HG03521 (cell line): ENCODE measurements at regions not wholly inside any gene's neighbourhood (a gene's known extent, or its start where the extent isn't known, plus 50 kb on each side); places are given as distances from the start of the nearest gene placed in this dataset.
"Not testable (repeated sequence)": the region's sequence is repeated elsewhere in the genome, so short reads cannot be mapped to it uniquely, and the experiment has no call there.

Experiments used
- ATAC-seq: cut with Tn5 transposase; IDR thresholded peaks from one replicate; pipeline ENCODE4 v1.9.1; 2021; ENCODE audit warnings: mild to moderate bottlenecking, moderate library complexity; ENCODE audit not compliant: unreplicated experiment

DNA sequence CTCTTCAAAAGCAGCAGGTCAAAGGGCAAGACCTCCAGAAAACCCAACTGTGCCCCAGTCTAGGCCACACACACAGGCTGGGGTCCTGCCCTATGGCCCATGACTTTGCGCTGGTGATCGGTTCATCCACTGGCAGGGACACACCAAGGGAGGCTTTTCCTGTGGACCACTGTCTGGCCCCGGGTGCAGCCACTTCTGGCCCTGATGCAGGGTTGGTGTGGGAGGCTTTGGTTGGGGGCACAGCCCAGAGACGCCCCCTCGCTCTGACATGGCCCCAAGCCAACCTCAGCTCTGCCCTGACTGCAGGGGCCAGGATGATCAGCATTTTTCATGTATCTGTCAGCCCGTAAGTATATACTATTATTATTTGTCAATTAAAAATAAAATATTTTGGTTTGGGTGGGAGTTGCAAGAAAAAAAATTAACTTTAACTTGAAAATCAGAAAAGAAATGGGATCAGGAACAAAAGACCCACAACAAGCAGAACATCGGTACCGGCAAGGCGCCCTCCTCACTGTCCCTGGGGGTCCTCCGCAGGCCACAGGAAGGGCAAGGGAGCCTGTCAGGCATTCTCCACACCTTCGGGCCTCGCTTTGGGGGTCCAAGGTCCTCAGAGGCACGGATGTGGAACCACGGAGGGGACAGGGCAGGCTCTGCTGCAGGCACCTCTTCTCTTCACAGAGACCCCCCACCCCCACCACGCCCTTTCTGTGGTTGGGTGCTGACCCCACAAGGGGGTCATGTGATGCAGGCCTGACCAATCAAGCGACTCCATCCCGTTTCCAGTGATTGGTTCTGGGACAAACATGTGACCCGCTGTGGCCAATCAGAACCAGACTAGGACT is 181.5 kb upstream of the SFSWAP start:
- no peak for ATAC-seq

DNA sequence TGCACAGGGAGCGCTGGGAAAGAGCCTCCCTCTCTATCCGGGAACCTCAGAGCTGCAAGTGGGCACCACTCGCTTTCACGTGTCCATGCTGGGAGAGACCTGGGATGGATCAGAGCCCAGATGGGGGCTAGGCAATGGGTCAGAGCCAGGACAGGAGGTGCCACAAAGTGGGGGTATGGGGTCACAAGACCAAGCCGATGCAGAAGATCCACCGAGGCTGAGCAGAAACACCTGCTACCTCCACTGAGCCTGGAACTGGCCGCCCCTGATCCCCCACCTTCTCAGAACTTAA is 180.9 kb upstream of the SFSWAP start:
- no peak for ATAC-seq

DNA sequence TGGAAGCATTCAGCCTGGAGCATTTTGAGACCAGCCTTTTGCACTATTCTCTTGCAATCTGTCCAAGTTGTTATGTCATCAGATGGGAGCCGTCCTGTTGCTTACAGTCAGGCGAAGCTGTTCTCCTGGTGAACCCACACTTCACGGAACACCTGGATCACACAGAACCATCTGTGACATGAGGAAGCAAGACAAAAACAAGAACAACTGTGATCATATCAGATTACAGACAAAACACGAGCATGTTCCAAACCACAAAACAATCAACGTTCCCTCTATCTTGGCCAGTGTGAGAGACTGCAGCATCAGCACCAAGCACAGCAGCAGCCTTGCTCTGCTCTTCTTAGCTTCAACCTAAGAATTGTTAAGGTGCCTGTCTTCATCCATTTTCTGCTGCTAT is 180.5 kb upstream of the SFSWAP start:
- ATAC-seq, result no peak

DNA sequence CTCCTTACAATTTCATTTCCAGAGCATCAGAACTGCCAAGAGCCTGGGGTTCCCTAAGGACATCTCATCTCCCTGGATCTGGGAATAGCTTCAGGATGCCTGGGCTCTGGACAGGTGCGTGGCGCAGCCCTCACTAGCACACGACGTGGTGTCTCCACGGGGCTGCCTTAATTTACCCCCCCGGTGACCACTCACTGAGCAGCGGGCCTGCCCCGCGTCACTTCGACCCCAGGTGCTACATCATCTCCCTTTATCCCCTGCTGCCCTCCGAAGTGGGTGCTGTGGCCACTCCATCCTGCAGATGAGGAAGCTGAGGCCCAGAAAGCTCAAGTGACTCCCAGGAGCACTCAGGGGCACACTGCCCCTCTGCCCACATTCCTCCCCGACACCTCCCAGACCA is 177.8 kb upstream of the SFSWAP start:
- ATAC-seq, result no peak

DNA sequence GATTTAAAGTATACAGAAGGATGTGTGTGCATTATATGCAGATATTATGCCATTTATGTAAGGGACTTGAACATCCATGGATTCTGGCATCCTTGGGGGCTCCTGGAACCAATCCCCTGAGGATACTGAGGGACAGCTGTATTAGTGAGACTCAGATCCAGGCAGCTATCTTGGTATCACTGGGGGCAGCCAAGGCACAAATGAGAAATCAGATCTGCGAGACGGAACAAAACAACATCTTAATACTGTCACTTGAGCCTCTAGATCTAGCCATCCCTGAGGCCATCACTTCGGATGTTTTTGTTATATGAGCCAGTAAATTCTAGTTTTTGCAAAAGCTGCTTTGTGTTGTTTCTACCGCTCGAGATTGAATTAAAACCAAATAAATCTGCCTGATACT is 175.1 kb upstream of the SFSWAP start:
- ATAC-seq, result no peak

DNA sequence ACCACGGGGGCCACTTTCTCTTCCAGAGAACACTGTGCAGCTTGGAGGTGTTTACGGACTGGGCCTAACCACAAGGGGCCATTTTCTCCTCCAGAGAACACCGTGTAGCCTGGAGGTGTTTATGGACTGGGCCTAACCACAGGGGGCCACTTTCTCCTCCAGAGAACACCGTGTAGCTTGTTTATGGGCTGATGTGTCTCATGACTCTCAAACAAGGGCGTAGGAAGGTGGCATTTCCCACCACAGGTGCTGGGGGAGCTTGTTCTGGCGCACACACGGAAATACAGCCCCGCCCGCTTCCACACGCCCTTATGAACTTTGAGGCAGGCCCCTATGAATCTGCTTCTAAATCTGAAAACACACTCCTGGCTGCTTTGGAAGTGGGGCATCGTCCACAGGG is 174.6 kb upstream of the SFSWAP start:
- no peak for ATAC-seq

- no peak for ATAC-seq
Observed at GRCh38 chr12:131536766-131537165, 174.1 kb upstream of the SFSWAP start.

DNA sequence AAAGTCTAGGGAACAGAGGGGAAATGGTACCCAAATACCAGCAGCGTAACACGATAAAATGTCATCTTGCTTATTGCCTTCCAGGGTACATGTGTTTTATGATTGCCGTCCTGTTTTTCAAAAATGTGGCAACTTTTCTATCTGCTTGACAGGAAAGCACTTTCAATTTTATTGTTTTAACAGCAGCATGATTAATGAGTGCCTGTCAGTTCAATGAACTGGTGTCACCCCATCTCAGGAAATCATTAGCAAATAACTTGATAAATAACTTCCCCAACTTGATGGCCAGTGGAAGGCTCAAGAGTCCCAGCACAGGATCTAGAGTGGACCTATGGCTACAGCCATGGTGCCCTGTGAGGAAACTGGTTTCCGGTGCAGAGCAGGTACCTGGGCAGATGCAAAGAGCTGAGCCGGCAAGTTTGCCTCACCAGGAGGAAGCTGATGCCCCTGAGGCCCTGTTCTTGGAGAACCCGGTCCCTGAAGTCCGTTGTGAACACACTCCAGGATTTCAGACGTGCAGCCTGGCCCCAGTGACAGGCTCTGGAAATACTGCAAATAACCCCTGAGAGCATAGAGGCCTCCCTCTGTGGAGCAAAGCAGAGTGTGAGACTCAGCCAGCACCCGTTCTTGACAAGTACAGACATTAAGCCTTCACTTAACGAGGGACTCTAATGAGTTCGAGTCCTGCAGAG is 173.5 kb upstream of the SFSWAP start:
- ATAC-seq, result no peak

GRCh38 chr12:131539381-131539780 is 171.5 kb upstream of the SFSWAP start:
- ATAC-seq, result no peak

DNA sequence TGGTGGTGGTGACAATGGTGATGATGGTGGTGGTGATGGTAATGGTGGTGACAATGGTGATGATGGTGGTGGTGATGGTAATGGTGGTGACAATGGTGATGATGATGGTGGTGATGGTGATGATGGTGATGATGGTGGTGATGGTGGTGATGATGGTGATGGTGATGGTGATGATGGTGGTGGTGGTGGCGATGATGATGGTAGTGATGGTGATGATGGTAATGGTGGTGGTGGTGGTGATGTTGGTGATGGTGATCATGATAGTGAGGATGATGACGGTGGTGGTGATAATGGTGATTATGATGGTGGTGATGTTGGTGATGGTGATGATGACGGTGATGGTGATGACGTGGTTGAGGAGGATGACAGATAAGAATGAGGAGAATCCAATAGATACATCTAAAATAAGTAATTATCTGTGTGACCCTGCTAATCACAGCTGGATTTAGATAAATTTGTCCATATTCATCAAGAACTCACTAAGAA is 170.7 kb upstream of the SFSWAP start:
- no peak for ATAC-seq

DNA sequence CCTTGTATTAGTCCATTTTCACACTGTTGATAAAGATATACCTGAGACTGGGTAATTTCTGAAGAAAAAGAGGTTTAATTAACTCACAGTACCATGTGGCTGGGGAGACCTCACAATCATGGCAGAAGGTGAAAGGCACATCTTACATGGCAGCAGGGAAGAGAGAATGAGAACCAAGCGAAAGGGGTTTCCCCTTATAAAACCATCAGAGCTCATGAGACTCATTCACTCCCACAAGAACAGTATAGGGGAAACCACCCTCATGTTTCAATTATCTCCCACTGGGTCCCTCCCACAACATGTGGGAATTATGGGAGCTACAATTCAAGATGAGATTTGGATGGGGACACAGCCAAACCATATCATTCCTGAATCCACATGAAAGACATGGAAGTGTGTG is 169.4 kb upstream of the SFSWAP start:
- ATAC-seq, result not testable (repeated sequence)

- ATAC-seq, result no peak
Observed at GRCh38 chr12:131542351-131542750, 168.5 kb upstream of the SFSWAP start.

DNA sequence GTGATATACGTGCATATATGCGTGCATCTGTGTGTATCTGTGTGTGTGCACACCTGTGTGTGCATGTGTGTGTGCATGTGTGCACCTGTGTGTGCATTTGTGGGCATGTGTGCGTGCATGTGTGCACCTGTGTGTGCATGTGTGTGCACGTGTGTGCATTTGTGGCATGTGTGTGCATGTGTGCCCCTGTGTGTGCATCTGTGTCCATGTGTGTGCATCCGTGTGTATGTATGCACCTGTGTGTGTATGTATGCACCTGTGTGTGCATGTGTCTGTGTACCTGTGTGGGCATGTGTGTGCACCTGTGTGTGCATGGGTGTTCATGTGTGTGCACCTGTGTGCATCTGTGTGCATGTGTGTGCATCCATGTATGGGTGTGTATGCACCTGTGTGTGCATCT is 167.8 kb upstream of the SFSWAP start:
- ATAC-seq, result no peak

DNA sequence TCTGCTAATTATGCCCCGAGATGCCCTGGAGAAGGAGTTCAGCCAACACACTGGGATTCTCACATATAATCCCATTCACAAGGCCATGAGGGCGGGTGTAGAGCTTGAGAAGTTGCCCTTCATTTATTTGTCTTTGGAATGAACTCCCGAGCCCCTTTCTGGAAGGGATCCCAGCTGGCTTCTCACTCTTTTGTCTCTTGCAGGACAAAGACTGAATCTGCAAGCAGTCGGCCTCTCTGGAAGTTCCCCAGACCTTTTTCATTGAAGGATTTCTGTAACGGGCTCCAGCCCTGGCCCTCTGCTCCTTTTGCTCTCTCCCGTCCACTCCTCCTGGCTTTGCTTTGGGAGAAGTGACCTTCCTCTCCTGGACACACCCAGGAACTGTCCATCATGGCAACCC is 163.3 kb upstream of the SFSWAP start:
- no peak for ATAC-seq

DNA sequence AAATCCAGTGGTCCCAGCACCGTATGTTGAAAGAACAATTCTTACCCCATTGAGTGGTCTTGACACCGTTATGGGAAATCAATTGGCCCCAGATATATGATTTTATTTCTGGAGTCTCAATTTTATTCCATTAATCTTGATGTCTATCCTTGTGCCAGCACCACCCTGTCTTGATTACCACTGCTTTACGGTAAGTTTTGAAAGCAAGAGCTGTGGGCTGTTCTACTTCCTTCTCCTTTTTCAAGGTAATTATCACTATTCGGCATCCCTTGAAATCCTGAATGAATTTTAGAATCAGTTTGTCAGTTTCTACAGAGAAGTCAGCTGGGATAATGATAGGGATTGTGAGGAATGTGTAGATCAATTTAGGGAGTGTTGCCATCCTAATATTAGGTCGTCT is 160.8 kb upstream of the SFSWAP start:
- no peak for ATAC-seq

DNA sequence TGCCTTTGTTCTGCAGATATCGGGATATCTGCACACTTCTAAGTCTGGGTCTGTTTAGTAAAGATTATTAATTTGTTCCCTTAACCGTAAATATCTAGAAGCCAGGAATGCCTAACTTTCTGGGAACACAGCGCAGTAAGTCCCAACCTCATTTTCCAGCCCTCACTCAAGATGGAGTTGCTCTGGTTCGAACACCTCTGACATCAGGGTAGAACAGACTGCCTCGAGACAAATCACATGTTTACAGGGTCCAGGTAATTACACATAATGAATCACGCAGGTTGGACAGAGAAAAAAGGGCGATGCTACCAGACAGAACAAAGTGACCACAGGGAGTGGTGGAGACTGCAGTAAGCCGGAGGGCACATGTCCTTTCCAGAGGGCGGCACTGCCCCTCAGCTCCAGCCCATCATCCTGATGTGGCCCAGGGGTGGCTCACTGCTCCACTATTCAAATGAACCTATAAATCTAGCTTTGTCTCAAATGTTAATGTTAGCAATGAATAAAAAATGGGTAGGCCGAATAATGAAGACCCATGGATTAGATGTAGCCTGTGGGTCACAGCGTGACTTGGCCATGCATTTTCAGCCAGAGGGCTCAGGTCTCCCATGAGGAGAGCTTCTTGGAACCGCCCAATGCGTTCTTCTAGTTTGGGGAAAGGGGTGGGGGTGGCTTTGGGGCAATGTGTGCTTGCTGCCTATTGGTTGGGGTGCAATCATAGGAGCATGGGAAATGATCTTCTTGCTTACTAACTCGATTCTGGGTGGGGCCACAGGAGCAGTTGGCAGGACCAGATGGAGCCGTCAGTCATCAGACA is 159.0 kb upstream of the SFSWAP start:
- no peak for ATAC-seq

GRCh38 chr12:131552492-131552863 is 158.4 kb upstream of the SFSWAP start:
- ATAC-seq, result no peak

- ATAC-seq, result no peak
Observed at GRCh38 chr12:131553096-131553777, 157.7 kb upstream of the SFSWAP start.

- ATAC-seq, result no peak
Observed at GRCh38 chr12:131555197-131555846, 155.6 kb upstream of the SFSWAP start.

GRCh38 chr12:131555866-131556265 is 155.0 kb upstream of the SFSWAP start:
- ATAC-seq, result no peak
